IMR-90 (cell line): ENCODE measurements at regions not wholly inside any gene's neighbourhood (a gene's known extent, or its start where the extent isn't known, plus 50 kb on each side); places are given as distances from the start of the nearest gene placed in this dataset.

Source experiments
- CEBPB ChIP-seq: IDR thresholded peaks from 2 replicates; pipeline ENCODE4 v1.6.1; 2012; ENCODE audit warnings: low read depth, low read length, improper control_type of control experiment
- CTCF ChIP-seq: conservative IDR thresholded peaks from 2 replicates; pipeline ENCODE4 v1.5.1; 2012; ENCODE audit warnings: mild to moderate bottlenecking, low read depth, low read length, improper control_type of control experiment
- MAZ ChIP-seq: IDR thresholded peaks from 2 replicates; pipeline ENCODE4 v1.6.1; 2012; ENCODE audit warnings: low read depth, mild to moderate bottlenecking, low read length, improper control_type of control experiment, moderate library complexity, borderline replicate concordance
- MXI1 ChIP-seq: IDR thresholded peaks from 2 replicates; pipeline ENCODE4 v1.6.1; 2012; ENCODE audit warnings: low read depth, mild to moderate bottlenecking, low read length, moderate library complexity, borderline replicate concordance
- NFE2L2 ChIP-seq: fragments of 150-350 bp; IDR thresholded peaks from 2 replicates; pipeline ENCODE4 v1.6.1; 2016; ENCODE audit warnings: low read depth, mild to moderate bottlenecking, low read length
- POLR2A ChIP-seq: IDR thresholded peaks from 2 replicates; pipeline ENCODE4 v1.6.1; 2012; ENCODE audit warnings: mild to moderate bottlenecking, low read depth, low read length
- RAD21 ChIP-seq: IDR thresholded peaks from 2 replicates; pipeline ENCODE4 v1.6.1; 2012; ENCODE audit warnings: low read length, improper control_type of control experiment
- RCOR1 ChIP-seq: IDR thresholded peaks from 2 replicates; pipeline ENCODE4 v1.6.1; 2012; ENCODE audit warnings: mild to moderate bottlenecking, low read length, improper control_type of control experiment; ENCODE audit not compliant: insufficient replicate concordance
- RFX5 ChIP-seq: IDR thresholded peaks from 2 replicates; pipeline ENCODE4 v1.8.0; 2012; ENCODE audit warnings: low read depth, mild to moderate bottlenecking, low read length, moderate library complexity
- TF ChIP-seq, protein P1 (sequence below): fragments of 150-350 bp; IDR thresholded peaks from 2 replicates; pipeline ENCODE4 v1.6.1; 2016; ENCODE audit warnings: low read depth, mild to moderate bottlenecking, low read length, moderate library complexity, borderline replicate concordance
- TF ChIP-seq, protein P2 (sequence below): fragments of 150-350 bp; IDR thresholded peaks from 2 replicates; pipeline ENCODE4 v1.6.1; 2017; ENCODE audit warnings: mild to moderate bottlenecking, antibody characterized with exemption, low read length, low read depth

DNA sequence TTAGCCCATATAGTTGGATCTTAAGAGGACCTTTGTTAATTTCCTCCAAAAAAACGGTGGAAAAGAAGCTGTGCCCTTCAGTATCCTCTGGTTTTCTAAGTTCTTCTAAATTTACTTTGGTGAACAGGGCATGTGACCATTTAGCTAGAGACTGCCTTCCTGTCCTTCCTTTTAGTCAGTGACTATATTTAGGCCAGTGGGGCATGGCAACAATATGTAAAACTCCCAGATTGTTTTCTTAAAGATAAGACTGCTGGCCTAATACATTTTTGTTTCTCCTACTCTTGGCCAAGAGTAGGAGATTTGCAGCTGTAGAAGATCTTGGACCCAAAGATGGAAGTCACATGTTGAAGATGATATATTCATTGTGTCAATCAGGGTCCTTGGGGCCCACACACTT is 325.1 kb upstream of the DCN start:
- TF ChIP-seq POLR2A (no peak), CTCF (no peak), MXI1 (no peak), RCOR1 (no peak), RAD21 (no peak), NFE2L2 (no peak), CEBPB (no peak), MAZ (no peak), RFX5 (no peak)
- TF ChIP-seq, protein P1, sequence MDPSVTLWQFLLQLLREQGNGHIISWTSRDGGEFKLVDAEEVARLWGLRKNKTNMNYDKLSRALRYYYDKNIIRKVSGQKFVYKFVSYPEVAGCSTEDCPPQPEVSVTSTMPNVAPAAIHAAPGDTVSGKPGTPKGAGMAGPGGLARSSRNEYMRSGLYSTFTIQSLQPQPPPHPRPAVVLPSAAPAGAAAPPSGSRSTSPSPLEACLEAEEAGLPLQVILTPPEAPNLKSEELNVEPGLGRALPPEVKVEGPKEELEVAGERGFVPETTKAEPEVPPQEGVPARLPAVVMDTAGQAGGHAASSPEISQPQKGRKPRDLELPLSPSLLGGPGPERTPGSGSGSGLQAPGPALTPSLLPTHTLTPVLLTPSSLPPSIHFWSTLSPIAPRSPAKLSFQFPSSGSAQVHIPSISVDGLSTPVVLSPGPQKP = no peak
- TF ChIP-seq, protein P2, sequence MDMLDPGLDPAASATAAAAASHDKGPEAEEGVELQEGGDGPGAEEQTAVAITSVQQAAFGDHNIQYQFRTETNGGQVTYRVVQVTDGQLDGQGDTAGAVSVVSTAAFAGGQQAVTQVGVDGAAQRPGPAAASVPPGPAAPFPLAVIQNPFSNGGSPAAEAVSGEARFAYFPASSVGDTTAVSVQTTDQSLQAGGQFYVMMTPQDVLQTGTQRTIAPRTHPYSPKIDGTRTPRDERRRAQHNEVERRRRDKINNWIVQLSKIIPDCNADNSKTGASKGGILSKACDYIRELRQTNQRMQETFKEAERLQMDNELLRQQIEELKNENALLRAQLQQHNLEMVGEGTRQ = no peak
